ENCODE measurements at regions not wholly inside any gene's neighbourhood (a gene's known extent, or its start where the extent isn't known, plus 50 kb on each side); places are given as distances from the start of the nearest gene placed in this dataset.

- no peak for DNase-seq
These were observed 277.1 kb downstream of the FOXG1 start for GRCh38 chr14:29043737-29044136.

GRCh38 chr14:29045237-29045636 is 278.6 kb downstream of the FOXG1 start:
- DNase-seq = no peak

DNA sequence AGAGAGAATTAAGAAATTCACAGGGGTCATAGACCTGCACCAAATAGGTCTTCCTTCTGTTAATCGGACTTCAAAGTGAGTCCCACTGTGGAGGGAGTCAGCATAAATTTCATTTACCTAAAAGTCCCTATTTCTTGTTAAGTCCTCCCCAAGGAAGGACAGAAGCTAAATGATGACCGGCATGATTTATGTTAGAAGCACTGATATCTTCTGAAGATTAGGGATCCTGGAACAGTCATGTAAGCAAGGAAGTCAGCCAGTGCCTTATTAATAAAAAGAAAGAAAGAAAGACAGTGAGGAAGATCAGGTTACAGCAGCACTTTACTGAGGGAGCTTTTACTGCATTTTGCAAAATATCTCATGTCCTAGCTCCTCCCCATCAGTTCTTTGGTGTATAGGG is 287.5 kb downstream of the FOXG1 start:
- DNase-seq = no peak

- DNase-seq = no peak
These were observed 289.5 kb downstream of the FOXG1 start for GRCh38 chr14:29056041-29056566.

DNA sequence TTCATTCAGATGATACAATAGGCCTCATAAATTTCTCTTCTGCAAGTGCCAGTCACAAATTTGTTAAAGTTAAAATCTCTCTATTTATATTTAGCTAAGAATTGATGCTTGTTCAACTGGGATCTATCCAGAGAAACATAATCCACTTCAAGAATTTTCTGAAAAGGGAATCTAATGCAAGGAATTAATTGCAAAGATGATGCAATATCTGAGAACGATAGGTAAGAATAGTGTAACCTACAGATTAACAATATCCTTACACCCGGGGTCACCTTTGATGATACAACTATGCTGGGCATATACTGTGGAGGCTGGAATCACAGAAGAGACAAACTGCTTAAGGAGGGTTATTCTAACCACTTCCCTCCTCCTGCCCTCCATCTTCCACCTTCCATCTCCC is 295.1 kb downstream of the FOXG1 start:
- DNase-seq = no peak

DNA sequence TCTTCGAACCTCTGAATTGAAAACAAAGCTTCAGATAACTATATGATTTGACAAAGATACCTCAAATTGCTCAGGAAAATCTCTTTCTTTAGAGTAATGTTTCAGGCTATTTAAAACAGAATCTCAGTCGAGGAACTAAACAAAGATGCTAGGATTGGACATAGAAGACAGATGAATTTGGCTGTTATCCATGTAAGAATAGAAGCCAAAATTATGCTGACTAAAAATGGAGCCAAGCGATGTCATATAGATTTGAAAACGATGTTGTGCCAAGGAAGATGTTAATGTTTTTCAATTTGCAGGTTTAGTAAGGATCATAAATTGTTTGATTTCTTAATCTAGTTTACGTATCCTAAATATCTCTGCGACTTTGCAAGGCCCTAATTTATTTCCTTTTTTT is 295.9 kb downstream of the FOXG1 start:
- no peak for DNase-seq

- no peak for DNase-seq
These were observed 296.4 kb downstream of the FOXG1 start for GRCh38 chr14:29062976-29063375.

DNA sequence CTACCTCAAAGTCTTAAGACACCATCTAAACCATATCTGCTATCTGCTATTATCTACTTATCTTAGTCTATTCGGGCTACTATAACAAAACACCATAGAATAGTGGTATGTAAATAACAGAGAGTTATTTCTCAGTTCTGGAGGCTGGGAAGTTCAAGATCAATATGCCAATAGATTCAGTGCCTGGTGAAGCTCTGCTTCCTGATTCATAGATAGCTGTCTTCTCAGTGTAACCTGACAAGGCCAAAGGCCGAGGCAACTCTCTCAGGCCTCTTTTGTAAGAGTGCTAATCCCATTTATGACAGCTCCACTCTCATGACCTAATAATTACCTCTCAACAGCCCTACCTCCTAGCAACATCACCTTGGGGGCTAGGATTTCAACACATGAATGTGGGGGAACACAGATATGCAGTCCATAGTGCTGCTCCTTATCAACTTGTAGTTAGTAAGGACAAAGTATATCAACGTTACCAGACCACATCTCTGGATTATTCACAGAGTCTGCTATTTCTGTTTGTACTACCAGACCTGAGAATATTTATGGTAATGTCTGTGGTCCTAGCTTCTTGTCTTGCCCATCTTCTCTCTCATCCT is 297.8 kb downstream of the FOXG1 start:
- DNase-seq = no peak

GRCh38 chr14:29069228-29069627 is 302.6 kb downstream of the FOXG1 start:
- DNase-seq = no peak

DNA sequence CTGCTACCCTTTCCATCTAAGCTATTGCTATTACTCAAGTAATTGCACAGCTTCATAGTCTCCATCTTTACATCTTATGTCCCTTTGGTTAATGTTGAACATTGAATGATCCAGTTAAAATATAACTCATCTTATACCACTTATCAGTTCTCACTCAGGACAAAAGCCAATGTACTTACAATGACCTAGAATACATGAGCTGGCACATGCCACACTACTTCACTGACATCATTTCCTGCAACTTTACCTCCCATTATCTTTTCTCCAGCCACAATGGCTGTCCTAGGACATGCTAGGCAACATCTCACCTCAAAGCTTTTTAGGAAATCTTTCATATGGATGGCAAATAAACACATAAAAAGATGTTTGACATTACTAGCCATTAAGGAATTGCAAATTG is 309.2 kb downstream of the FOXG1 start:
- DNase-seq = no peak

- no peak for DNase-seq
These were observed 311.3 kb downstream of the FOXG1 start for GRCh38 chr14:29077916-29078315.

- DNase-seq = no peak
These were observed 312.4 kb downstream of the FOXG1 start for GRCh38 chr14:29078810-29079522.

- no peak for DNase-seq
These were observed 319.0 kb downstream of the FOXG1 start for GRCh38 chr14:29085546-29085945.

DNA sequence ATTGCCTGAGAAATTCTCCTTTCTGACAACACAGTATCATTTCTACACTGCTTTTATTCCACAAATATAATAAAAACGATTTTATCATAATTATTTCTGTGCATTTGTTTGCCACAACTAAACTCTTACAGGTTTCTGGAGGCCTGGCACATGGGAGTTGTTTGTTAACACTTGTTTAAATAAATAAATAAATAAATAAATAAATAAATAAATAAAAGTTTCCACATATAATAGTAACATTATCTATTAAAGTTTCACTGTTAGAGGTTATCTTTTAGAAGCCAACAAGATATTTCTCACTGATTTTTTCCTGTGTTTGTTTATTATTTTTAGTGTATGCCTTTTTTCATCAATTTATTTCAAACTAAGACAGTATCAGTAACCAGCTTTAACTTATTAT is 323.3 kb downstream of the FOXG1 start:
- no peak for DNase-seq

DNA sequence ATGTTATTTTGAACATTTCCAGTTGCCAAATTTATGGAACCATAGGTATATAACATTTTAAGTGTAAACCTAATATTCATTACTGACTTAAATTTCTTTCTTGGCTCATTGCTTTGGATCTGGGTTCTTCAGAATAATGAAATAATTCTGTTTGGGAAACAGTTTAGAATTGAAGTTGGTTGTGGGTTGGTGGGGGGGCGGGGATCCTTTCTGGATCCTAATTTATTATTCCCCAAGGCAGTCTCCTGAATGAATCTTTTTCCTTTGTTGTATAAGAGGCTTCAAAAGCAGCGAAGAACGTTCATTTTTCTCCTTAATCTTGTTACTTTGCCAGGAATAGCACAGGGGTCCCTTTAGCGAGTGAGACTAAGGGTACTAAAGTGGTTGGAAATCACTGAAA is 325.5 kb downstream of the FOXG1 start:
- DNase-seq = no peak

GRCh38 chr14:29097476-29097875 is 330.9 kb downstream of the FOXG1 start:
- DNase-seq = no peak

- DNase-seq = no peak
These were observed 332.1 kb downstream of the FOXG1 start for GRCh38 chr14:29098656-29099055.

DNA sequence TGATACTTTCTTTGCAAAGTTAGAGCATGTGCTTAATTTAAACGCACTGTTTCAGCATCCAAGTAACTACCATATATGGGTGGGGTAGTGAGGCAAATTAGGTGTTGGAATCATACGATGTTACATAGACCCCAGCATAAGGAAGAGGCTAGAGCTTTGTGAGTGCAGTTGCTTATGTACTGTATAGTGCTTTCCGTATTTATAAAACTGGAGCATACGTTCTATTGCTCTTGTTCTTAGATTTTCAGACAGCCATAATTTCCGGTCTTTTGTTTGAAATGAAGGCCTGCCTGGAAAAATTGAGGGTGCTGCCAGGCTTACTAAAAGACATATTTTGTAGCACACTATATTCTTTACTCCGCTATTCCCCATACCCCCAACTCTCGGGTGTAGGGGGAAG is 335.7 kb downstream of the FOXG1 start:
- DNase-seq = no peak

- no peak for DNase-seq
These were observed 336.4 kb downstream of the FOXG1 start for GRCh38 chr14:29102996-29103395.

DNA sequence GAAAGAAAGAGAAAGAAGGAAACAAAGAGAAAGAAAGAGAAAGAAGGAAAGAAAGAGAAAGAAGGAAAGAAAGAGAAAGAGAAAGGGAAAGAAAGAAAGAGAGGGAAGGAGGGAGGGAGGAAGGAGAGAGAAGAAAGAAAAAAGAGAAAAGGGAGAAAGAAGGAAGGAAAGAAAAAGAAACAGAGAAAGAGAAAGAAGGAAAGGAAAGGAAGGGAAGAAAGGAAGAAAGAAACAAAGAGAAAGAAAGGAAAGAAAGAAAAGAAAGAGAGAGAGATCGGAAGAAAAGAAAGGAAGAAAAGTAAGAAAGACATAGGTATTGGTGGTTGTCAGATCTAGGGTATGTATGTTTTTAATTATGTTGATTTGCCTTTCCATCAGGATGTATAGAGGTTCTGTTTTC is 342.3 kb downstream of the FOXG1 start:
- DNase-seq = no peak

- DNase-seq = no peak
These were observed 343.0 kb downstream of the FOXG1 start for GRCh38 chr14:29109589-29109988.

DNA sequence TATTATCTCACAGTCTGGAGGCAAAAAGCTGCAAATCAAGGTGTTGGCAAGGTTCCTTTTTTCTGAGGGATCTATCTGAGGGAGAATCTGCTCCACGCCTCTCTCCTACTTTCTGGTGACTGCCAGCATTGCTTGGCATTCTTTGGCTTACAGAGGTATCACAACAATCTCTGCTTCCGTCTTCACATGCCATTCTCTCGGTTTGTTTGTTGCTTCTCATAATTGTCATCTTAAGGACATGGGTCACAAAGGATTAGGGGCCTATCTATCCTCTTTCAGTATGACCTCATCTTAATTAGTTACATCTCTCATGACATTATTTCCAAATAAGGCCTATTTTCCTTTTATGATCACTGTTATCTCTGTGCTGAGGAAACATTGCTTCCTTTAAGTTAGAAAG is 345.0 kb downstream of the FOXG1 start:
- DNase-seq = no peak

DNA sequence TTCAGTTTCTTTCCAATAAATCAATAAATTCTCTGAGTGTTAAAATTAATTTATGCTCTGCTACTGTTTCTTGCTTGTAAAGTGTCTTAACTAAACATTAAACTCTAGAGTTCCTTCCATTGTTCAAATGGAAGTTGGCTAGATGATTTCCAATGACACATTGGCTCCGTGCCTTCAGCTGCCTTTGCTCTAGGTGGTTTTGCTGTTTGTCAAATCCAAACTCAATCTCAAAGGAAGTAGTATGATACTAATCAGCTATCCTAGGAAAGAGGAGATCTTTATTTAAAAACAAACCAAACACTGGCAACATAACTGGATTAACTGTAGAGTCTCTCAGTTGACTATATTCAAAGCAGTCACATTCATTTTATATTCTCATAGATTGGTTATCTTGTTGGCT is 356.4 kb downstream of the FOXG1 start:
- no peak for DNase-seq

DNA sequence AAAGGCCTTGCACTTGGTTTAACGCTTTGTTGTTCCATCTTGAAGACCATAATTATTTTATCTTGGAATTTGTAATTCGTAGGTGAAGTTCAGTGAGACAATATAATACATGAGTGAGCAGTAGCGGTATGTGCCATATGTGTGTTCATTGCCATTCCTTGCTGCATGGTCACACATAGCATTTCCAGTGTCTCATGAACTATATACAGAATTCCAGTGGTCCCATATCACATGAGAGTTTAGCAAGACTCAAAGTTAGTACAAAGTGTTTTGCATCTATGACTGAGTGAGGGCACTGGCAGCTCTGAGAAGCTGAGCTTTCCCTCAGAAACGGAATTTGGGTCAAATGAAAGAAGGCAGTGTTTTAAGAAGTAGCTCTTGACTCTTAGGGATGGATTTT is 359.8 kb downstream of the FOXG1 start:
- DNase-seq = no peak

GRCh38 chr14:29126865-29127264 is 360.3 kb downstream of the FOXG1 start:
- no peak for DNase-seq
